ENCODE measurements at regions not wholly inside any gene's neighbourhood (a gene's known extent, or its start where the extent isn't known, plus 50 kb on each side); places are given as distances from the start of the nearest gene placed in this dataset.
"Not testable (repeated sequence)": the region's sequence is repeated elsewhere in the genome, so short reads cannot be mapped to it uniquely, and the experiment has no call there.

- TF ChIP-seq, protein P1, sequence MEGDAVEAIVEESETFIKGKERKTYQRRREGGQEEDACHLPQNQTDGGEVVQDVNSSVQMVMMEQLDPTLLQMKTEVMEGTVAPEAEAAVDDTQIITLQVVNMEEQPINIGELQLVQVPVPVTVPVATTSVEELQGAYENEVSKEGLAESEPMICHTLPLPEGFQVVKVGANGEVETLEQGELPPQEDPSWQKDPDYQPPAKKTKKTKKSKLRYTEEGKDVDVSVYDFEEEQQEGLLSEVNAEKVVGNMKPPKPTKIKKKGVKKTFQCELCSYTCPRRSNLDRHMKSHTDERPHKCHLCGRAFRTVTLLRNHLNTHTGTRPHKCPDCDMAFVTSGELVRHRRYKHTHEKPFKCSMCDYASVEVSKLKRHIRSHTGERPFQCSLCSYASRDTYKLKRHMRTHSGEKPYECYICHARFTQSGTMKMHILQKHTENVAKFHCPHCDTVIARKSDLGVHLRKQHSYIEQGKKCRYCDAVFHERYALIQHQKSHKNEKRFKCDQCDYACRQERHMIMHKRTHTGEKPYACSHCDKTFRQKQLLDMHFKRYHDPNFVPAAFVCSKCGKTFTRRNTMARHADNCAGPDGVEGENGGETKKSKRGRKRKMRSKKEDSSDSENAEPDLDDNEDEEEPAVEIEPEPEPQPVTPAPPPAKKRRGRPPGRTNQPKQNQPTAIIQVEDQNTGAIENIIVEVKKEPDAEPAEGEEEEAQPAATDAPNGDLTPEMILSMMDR (conservative IDR thresholded peaks at IDR 0.05) = no peak
Measured at GRCh38 chr6:54541541-54541940, 233.3 kb downstream of the TINAG start.

GRCh38 chr6:54559136-54559535 is 250.9 kb downstream of the TINAG start:
- no peak overlapping the region for H3K27ac ChIP-seq
- TF ChIP-seq, protein P1 (conservative IDR thresholded peaks at IDR 0.05) = no peak

More at GRCh38 chr6:54541541-54541940, 233.3 kb downstream of the TINAG start:
- no peak overlapping the region for H3K27ac ChIP-seq

DNA sequence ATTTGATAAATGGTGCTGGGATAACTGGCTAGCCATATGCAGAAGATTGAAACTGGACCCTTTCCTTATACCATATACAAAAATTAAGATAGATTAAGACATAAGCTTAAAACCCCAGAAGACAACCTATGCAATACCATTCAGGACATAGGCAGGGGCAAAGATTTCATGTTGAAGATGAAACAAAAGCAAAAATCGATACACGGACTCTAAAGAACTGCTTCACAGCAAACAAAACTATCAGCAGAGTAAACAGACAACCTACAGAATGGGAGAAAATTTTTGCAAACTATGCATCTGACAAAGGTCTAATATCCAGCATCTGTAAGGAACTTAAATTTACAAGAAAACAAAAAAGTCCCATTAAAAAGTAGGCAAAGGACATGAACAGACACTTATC is 255.9 kb downstream of the TINAG start:
- H3K27ac ChIP-seq = not testable (repeated sequence)

- TF ChIP-seq, protein P1 (conservative IDR thresholded peaks at IDR 0.05) = no peak
Measured at GRCh38 chr6:54574671-54575070, 266.4 kb downstream of the TINAG start.

GRCh38 chr6:54578261-54578660 is 268.3 kb upstream of the FAM83B start:
- H3K27ac ChIP-seq = 0 out of 2 replicates have a peak overlapping the region, but pooled peaks have one; percentile 51
- TF ChIP-seq, protein P1 (conservative IDR thresholded peaks at IDR 0.05) = no peak

More at GRCh38 chr6:54574671-54575070, 266.4 kb downstream of the TINAG start:
- no peak overlapping the region for H3K27ac ChIP-seq

- TF ChIP-seq, protein P1 (conservative IDR thresholded peaks at IDR 0.05) = no peak
- H3K27ac ChIP-seq = peak overlapping the region; percentile 51; the same call in 1 of the 2 replicates
Measured at GRCh38 chr6:54579011-54579410, 267.6 kb upstream of the FAM83B start.

- TF ChIP-seq, protein P1 (conservative IDR thresholded peaks at IDR 0.05) = no peak
- H3K27ac ChIP-seq = no peak overlapping the region
Measured at GRCh38 chr6:54586251-54586650, 260.3 kb upstream of the FAM83B start.

DNA sequence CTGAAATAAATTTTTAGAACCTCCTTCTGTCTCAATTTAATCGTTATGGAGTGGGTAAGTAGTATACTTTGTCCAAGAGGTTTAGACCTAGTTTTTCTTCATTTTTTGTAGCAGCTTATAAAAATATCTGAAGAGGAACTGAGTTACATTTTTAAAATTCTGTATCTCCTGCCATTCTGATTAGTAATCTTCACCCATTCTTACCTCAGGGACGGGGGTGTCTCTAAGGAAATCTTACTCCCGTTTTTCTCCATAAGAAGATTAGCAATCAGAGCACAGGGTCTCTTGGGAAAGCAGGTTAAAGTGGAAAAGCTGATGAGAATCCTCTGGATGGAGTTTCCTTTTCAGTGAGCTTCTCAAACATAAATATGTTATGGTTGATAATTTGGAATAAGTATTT is 259.3 kb upstream of the FAM83B start:
- TF ChIP-seq, protein P1 (conservative IDR thresholded peaks at IDR 0.05) = no peak
- no peak overlapping the region for H3K27ac ChIP-seq
